A673 (cell line): ENCODE measurements at regions not wholly inside any gene's neighbourhood (a gene's known extent, or its start where the extent isn't known, plus 50 kb on each side); places are given as distances from the start of the nearest gene placed in this dataset.

Experiments
- BruUV-seq: library from RNA; stranded (reverse); fragments of 400-500 nt; replicated peaks from 2 replicates; lab custom pipeline; 2021; lab: Mats Ljungman, UMichigan
- CTCF ChIA-PET: fragments of 300-600 bp; sonication (Branson Sonifier 250); formaldehyde crosslinking; loops from one replicate; lab custom pipeline; 2022; ENCODE audit warnings: antibody characterized with exemption; lab: Charles Lee
- POLR2A ChIA-PET: fragments of 300-600 bp; sonication (Branson Sonifier 250); formaldehyde crosslinking; loops from one replicate; lab custom pipeline; 2022; ENCODE audit warnings: antibody characterized with exemption; ENCODE audit not compliant: low non-redundant PET; lab: Charles Lee
- DNase-seq: peaks from one replicate; pipeline ENCODE4 v3.0.0-alpha.2; 2015; ENCODE audit warnings: low spot score
- H3K27ac ChIP-seq: fragments of 200-600 bp; sonication (generic); 2 replicates; pipeline ENCODE4 v1.5.1; 2016; ENCODE audit warnings: mixed run types, low read depth, mild to moderate bottlenecking, mixed read lengths, antibody characterized with exemption, low read length; ENCODE audit not compliant: poor library complexity, severe bottlenecking
- H3K27me3 ChIP-seq: fragments of 200-600 bp; sonication (generic); replicated peaks from 2 replicates; pipeline ENCODE4 v1.6.1; 2017; ENCODE audit warnings: mixed run types, low read depth, mild to moderate bottlenecking, mixed read lengths, antibody characterized with exemption, low read length; ENCODE audit not compliant: insufficient read depth, poor library complexity
- H3K36me3 ChIP-seq: fragments of 200-600 bp; sonication (generic); 2 replicates; pipeline ENCODE4 v1.6.1; 2016; ENCODE audit warnings: mixed run types, mild to moderate bottlenecking, mixed read lengths, antibody characterized with exemption, low read length; ENCODE audit not compliant: insufficient read depth, poor library complexity, severe bottlenecking
- H3K4me1 ChIP-seq: fragments of 200-600 bp; sonication (generic); 2 replicates; pipeline ENCODE4 v1.6.1; 2017; ENCODE audit warnings: mixed run types, mild to moderate bottlenecking, mixed read lengths, antibody characterized with exemption, low read length; ENCODE audit not compliant: insufficient read depth, poor library complexity, severe bottlenecking
- H3K4me3 ChIP-seq: fragments of 200-600 bp; sonication (generic); 2 replicates; pipeline ENCODE4 v1.5.1; 2016; ENCODE audit warnings: low read depth, mixed run types, mild to moderate bottlenecking, mixed read lengths, low read length; ENCODE audit not compliant: poor library complexity, severe bottlenecking
- H3K9me3 ChIP-seq: fragments of 200-600 bp; sonication (generic); 2 replicates; pipeline ENCODE4 v1.6.1; 2016; ENCODE audit warnings: mixed run types, low read depth, mild to moderate bottlenecking, mixed read lengths, antibody characterized with exemption, low read length; ENCODE audit not compliant: poor library complexity, severe bottlenecking
- CTCF ChIP-seq: fragments of 300-800, 200-600 bp; sonication (generic); conservative IDR thresholded peaks from 2 replicates; pipeline ENCODE4 v1.5.1; 2017; ENCODE audit warnings: low read depth, mild to moderate bottlenecking, antibody characterized with exemption, low read length, moderate library complexity, mixed read lengths
- EZH2 ChIP-seq: fragments of 200-600 bp; sonication (generic); IDR thresholded peaks from 2 replicates; pipeline ENCODE4 v1.6.1; 2017; ENCODE audit warnings: borderline replicate concordance, low read depth, mild to moderate bottlenecking, mixed read lengths, antibody characterized with exemption, low read length; ENCODE audit not compliant: poor library complexity, severe bottlenecking
- intact Hi-C: fragments of 100-400 bp; cut with micrococcal nuclease; formaldehyde crosslinking; loops from one replicate; pipeline ENCODE4 v1.10.0; 2022; ENCODE audit not compliant: unreplicated experiment

- Histone ChIP-seq H3K9me3 (no peaks in the 10 kb centered on the region), H3K4me3 (no peak overlapping the region), H3K27ac (no peak overlapping the region), H3K27me3 (no peaks in the 10 kb centered on the region), H3K36me3 (no peaks in the 10 kb centered on the region), H3K4me1 (no peaks in the 10 kb centered on the region)
- DNase-seq, result no peak
- BruUV-seq, result no TSS peak
- CTCF ChIA-PET, result no interaction called here
- intact Hi-C loops, result no loop called here
- TF ChIP-seq CTCF (no peak), EZH2 (no peak)
- POLR2A ChIA-PET, result no interaction called here
These were observed 227.0 kb downstream of the ELAVL2 start for GRCh38 chr9:23598994-23599393.

GRCh38 chr9:23603311-23603710 is 222.7 kb downstream of the ELAVL2 start:
- Histone ChIP-seq H3K9me3 (no peaks in the 10 kb centered on the region), H3K36me3 (no peaks in the 10 kb centered on the region), H3K27ac (no peak overlapping the region), H3K27me3 (no peaks in the 10 kb centered on the region), H3K4me1 (no peaks in the 10 kb centered on the region), H3K4me3 (no peak overlapping the region)
- ChIA-PET POLR2A (no interaction called here), CTCF (no interaction called here)
- BruUV-seq, result no TSS peak
- no peak for DNase-seq
- intact Hi-C loops, result no loop called here
- TF ChIP-seq CTCF, result no peak
- TF ChIP-seq EZH2, result no peak

GRCh38 chr9:23606107-23606506 is 219.9 kb downstream of the ELAVL2 start:
- H3K27ac ChIP-seq, result no peak overlapping the region
- H3K27me3 ChIP-seq, result no peaks in the 10 kb centered on the region
- ChIA-PET POLR2A (no interaction called here), CTCF (no interaction called here)
- H3K36me3 ChIP-seq, result no peaks in the 10 kb centered on the region
- TF ChIP-seq EZH2 (no peak), CTCF (no peak)
- H3K9me3 ChIP-seq, result no peaks in the 10 kb centered on the region
- no peak for DNase-seq
- no peaks in the 10 kb centered on the region for H3K4me1 ChIP-seq
- no peak overlapping the region for H3K4me3 ChIP-seq
- intact Hi-C loops, result no loop called here
- BruUV-seq, result no TSS peak

GRCh38 chr9:23608456-23608855 is 217.6 kb downstream of the ELAVL2 start:
- Histone ChIP-seq H3K27me3 (no peaks in the 10 kb centered on the region), H3K27ac (no peak overlapping the region), H3K36me3 (no peaks in the 10 kb centered on the region), H3K4me1 (no peaks in the 10 kb centered on the region), H3K4me3 (no peak overlapping the region), H3K9me3 (no peaks in the 10 kb centered on the region)
- intact Hi-C loops, result no loop called here
- no peak for DNase-seq
- TF ChIP-seq CTCF (no peak), EZH2 (no peak)
- BruUV-seq, result no TSS peak
- ChIA-PET POLR2A (no interaction called here), CTCF (no interaction called here)
